CMK (cell line): ENCODE measurements at regions not wholly inside any gene's neighbourhood (a gene's known extent, or its start where the extent isn't known, plus 50 kb on each side); places are given as distances from the start of the nearest gene placed in this dataset.
"Not testable (repeated sequence)": the region's sequence is repeated elsewhere in the genome, so short reads cannot be mapped to it uniquely, and the experiment has no call there.

ENCODE experiments used
- DNase-seq: peaks from one replicate; pipeline ENCODE4 v3.0.0-alpha.2; 2010; ENCODE audit warnings: low read depth

GRCh38 chr5:163950248-163950647 is 444.8 kb downstream of the MAT2B start:
- DNase-seq = no peak

DNA sequence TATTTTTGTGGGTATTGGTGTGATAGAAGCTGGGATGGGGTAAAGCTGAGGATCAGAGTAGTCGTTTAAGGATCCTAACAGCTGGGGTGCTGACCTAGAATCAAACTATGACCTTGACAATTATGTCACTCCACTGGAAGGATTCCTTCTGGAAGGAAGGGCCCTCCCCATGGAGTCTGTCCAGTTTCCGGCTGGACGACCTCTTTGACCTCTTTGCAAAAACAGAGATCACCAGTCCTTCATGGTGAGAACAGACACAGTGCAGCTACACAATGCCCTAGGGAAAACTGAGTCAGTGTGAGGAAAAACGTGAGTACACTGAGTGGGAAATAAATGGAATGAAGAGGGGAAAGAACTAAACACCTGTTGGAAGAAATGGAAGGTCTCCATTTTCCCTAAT is 445.6 kb downstream of the MAT2B start:
- no peak for DNase-seq

DNA sequence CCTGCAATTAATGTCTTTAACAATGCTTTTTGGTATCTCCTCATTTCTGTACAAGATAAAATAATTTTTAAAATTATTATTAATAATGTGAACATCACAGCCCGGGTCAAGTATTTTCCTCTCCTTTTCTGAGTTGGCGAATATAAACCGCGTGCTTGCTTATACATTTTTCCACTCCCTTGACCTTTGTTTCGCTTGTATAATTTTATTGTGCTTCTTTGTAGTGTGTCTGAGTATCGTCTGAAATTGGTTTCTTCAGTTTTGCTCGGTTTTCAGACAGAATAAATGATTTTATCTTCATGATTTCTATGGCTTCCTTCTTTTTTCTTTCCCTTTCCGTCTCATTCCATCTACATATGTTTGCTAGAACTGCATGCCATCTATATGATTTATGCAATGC is 448.5 kb downstream of the MAT2B start:
- no peak for DNase-seq

GRCh38 chr5:163961230-163961629 is 455.8 kb downstream of the MAT2B start:
- not testable (repeated sequence) for DNase-seq

DNA sequence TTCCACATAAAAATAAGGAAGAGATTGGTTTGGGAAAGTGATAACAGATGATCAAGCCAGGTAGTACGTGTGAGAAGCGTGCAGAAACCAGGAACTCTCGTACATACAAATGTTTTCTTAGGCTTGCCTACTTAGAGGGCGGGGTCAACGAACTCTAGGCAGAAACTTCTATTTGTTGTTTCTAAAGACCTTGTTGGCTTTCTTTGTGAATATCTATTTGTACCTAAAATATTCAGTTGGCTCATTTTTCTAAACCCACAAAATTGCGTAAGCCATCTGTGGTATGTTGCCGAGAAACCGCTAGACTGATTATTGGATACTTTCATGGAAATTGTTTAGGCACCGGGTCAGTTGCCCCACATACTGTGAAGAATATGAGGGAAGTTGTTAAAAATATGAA is 458.5 kb downstream of the MAT2B start:
- DNase-seq = no peak

DNA sequence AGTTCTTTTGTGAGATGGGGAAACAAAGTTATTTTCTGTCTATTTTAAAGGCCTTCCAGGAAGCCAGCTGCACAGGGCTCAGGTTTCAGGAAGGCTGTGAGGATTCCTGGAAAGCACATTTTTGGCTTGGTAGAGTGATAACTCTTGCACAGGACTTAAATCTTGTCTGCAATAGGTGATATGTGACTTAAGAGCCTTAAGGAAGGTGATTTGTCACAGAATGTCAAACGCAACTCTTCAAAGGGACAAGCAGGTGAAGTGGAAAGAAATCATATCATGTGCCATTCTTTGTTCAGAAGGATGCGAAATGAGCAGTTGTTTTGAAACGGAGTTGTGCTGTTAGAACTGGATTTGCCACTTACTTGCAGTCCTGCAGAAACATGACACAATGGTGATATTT is 459.3 kb downstream of the MAT2B start:
- no peak for DNase-seq

DNA sequence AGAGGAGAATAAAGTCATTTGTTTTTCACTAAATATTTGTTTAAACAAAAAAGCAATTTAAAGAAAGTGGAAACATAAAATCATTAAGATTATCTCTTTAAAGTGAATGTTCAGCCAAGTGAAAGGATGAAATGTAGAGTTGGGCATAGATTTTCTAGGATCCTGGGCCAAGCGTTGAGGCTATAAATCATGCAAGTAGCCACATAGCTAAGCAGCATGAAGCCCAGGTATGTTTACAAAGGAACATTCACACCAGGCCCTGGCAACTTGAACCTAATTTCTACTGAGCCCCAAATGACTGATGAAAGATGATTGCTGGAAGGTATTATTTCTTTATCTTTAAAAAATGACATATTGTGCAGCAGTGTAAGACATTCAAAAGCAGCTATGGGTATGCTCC is 461.8 kb downstream of the MAT2B start:
- DNase-seq = no peak

- DNase-seq = no peak
These were observed 463.2 kb downstream of the MAT2B start for GRCh38 chr5:163968651-163969050.

- no peak for DNase-seq
These were observed 471.3 kb downstream of the MAT2B start for GRCh38 chr5:163976696-163977095.

DNA sequence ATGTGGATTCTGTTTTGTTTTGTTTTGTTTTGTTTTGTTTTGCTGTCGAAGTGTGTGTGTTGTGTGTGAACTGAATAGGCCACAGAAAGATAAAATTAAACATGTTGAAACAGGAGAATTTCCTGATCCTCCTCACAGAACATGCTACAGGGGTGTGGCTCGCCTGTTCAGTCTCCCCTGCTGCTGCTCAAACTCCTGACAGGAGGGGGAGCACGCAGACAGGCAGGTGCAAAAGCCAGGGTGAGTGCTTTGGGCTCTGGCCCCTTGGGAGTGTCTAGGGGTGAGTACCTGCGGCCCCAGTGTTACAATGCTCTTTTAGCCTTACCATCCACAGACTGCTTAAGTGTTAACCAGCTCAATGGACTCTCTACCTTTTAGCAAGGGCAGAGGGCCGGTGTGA is 473.5 kb downstream of the MAT2B start:
- no peak for DNase-seq

- no peak for DNase-seq
These were observed 483.1 kb downstream of the MAT2B start for GRCh38 chr5:163988566-163988965.

DNA sequence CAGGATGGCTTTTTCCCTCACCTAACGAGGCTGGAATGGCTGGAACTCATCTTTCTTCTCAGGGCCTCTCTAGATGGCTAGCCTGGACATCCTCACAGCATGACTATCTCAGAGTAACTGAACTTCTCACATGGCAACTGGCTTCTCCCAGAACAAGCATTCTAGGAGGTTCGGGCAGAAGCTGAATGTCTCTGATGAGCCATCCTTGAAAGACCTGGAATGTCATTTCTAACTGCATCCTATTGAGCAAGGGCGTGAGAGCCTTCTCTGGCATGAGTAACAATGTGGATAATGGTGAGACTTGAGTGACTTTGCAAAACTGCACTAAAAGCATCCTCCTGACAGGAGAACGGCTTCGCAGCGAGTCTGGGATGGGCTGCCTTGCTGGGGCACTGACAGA is 487.7 kb downstream of the MAT2B start:
- DNase-seq = no peak

- no peak for DNase-seq
These were observed 489.8 kb downstream of the MAT2B start for GRCh38 chr5:163995206-163995605.

- no peak for DNase-seq
These were observed 492.5 kb downstream of the MAT2B start for GRCh38 chr5:163997965-163998364.

- DNase-seq = no peak
These were observed 494.8 kb downstream of the MAT2B start for GRCh38 chr5:164000241-164000640.

- no peak for DNase-seq
These were observed 495.4 kb downstream of the MAT2B start for GRCh38 chr5:164000819-164001218.

DNA sequence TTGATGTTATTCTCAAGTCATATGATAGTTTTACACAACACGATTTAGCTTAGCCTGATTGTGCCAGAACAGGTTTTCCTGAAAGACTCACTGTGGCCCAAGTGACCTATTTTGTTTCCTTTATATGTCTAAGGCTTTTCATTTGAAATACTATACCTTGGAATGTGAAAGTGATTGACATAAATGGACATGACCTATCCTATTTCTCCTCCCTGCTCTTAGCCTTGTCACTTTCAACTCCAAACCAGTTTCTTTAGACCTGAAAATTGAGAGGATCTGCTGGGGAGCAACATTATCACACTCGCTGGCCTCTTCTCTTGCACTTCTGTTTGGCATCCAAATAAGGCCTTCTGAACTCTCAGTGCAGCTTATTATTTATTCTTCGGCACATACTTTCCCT is 496.8 kb downstream of the MAT2B start:
- DNase-seq = no peak

DNA sequence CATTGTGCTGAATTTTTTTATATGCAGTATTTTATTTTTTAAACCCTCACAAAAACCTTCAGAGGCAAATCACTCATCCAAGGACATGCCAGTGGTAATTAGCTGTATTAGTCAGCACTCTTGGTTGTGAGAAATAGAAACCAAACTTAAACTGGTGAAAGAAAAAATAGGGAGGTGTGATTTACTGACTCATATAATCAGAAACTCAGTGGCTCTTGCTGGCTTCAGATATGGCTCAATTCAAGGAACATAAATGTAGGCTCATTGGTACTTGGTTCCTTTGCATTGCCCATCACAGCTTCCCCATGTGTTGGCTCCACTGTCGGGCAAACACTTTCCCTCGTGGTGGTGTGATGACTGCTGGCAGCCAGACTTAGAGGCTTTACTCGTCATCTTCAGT is 497.2 kb downstream of the MAT2B start:
- no peak for DNase-seq

DNA sequence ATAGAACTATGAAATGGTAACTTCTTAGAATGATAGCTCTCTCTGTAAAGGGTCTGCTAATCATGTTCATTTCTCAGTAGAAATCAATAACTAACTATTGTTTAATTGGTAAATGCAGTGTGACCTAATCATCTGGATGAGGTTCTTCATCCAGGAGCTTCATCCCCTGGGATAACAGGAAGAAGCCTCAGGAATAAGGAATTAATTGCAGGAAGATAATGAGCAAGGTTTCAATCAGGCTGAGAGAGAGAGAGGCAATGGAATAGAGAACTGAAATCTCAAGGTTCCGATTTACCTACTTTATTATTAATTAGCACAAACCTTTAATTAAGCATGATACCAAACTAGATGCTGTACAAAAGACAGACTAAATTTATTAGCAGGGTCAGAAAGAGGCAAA is 499.7 kb downstream of the MAT2B start:
- DNase-seq = no peak

DNA sequence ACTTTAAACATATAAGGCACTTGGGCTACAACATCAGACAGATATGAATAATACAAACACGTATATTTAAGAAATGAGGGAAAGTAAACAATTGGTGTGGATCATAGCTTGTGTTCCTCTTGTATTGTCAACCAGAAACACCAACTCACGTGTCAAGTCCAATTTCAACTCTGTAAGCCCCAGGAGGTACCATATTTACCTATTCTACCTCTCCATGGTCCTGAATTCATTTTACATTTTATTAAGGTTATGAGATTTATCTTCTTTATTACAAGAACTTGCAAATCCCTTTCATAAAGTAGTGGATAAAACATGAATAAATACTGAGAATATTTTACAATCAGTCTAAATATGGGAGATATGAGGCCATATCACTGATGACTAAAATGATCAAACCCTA is 501.6 kb downstream of the MAT2B start:
- DNase-seq = no peak

- no peak for DNase-seq
These were observed 504.2 kb downstream of the MAT2B start for GRCh38 chr5:164009621-164010020.

DNA sequence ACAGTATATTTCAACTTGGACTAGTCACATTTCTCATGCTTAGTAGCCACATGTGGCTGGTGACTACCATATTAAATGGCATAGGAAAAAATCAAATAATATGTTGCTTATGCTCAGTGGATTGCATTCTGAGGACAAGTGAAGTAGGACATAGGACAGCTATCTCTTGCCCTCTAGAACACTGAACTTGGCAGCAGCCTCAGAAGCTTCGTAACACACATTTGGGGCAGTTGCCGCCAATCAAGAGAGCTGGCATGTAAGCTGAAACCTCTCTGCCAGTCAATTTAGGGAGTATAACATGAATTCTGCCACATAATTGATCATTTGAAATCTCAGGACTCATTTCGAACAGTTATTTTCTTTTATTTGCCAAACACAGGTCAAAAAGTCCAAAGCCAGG is 505.5 kb downstream of the MAT2B start:
- no peak for DNase-seq

DNA sequence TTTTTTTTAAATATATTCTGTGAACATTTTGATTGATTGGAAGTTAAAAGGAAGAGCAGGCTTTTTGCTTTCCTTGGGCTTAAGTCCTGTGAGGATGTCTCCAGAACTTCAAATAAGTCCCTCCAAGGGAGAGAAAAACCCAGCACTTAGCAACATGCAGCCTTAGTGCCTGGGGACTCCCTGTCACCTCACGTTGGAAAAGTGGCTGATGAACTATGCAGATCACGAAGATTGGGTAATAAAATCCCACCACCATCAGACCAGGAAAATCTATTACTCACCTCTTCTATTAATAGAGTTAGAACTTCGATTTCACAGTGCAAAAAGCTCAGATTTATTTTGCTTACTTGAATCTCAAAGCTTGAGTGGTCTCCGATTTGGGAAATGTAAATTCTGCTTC is 507.0 kb downstream of the MAT2B start:
- no peak for DNase-seq

DNA sequence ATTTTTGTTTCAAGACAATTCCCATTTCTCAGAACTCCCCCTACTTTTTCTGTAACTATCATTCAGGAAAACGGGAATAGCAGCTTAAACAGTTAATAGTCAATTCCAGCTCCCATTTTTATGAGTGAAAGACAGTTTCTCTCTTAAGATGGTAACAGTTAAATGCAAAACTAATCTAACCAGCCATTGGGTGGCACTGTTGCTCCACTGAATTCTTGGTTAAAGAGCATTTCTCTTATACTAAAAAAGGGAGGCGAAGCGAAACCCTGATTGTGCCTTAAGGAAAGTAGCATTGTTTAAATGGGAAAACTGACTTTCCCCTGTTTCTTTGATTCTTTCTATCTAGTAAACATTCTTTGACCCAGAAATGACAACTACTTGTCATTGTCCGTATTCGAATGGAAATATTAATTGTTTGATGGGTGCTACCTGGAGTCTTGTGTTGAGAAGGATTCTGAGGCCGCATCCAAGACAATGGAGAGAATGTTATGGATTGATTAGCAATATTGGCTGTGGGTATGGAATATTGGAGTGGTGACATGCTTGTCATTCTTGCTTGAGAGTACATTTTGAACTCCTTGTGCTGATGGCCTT is 507.8 kb downstream of the MAT2B start:
- DNase-seq = no peak

- DNase-seq = no peak
These were observed 514.7 kb downstream of the MAT2B start for GRCh38 chr5:164020116-164020515.
